Large intestine (tissue), 3 donors: ENCODE measurements at regions not wholly inside any gene's neighbourhood (a gene's known extent, or its start where the extent isn't known, plus 50 kb on each side); places are given as distances from the start of the nearest gene placed in this dataset.

ENCODE experiments used
- DNase-seq, 2 donors: peaks; one replicate each; pipeline versions ENCODE4 v3.0.0 to v3.0.0-alpha.2; 2013
- H3K27ac ChIP-seq: one replicate; pipeline ENCODE4 v1.5.1; 2013; ENCODE audit warnings: low read length
- H3K27me3 ChIP-seq: 2 replicates; pipeline ENCODE4 v1.6.1; 2013; ENCODE audit warnings: low read length; ENCODE audit not compliant: control insufficient read depth, insufficient read depth
- H3K36me3 ChIP-seq: 2 replicates; pipeline ENCODE4 v1.6.1; 2013; ENCODE audit warnings: low read length; ENCODE audit not compliant: control insufficient read depth, insufficient read depth
- H3K4me1 ChIP-seq: one replicate; pipeline ENCODE4 v1.6.1; 2013; ENCODE audit warnings: low read length; ENCODE audit not compliant: control insufficient read depth, insufficient read depth
- H3K4me3 ChIP-seq: one replicate; pipeline ENCODE4 v1.5.1; 2013; ENCODE audit warnings: low read length
- H3K9me3 ChIP-seq: one replicate; pipeline ENCODE4 v1.6.1; 2013; ENCODE audit warnings: mild to moderate bottlenecking, low read depth, low read length, moderate library complexity; ENCODE audit not compliant: control insufficient read depth
- WGBS: methylation state at CpG from one replicate; pipeline ENCODE4 v1.1.5; 2013; ENCODE audit warnings: low lambda C conversion rate; ENCODE audit not compliant: insufficient coverage; 5-methylcytosine and 5-hydroxymethylcytosine counted together

- no peaks in the 10 kb centered on the region for H3K4me1 ChIP-seq
- no peak for DNase-seq
- no peaks in the 10 kb centered on the region for H3K27me3 ChIP-seq
- no peak overlapping the region for H3K4me3 ChIP-seq
- no peaks in the 10 kb centered on the region for H3K36me3 ChIP-seq
- WGBS = no CpG with 5 or more reads among the region's 5 CpGs
- no peaks in the 10 kb centered on the region for H3K9me3 ChIP-seq
- H3K27ac ChIP-seq = no peak overlapping the region
Observed at GRCh38 chr12:30015631-30016337, 232.0 kb upstream of the TMTC1 start.

- no peaks in the 10 kb centered on the region for H3K4me1 ChIP-seq
- H3K36me3 ChIP-seq = no peaks in the 10 kb centered on the region
- H3K4me3 ChIP-seq = no peak overlapping the region
- WGBS = 50% methylated on average over 1 of the region's 1 CpG
- no peak for DNase-seq
- H3K27me3 ChIP-seq = no peaks in the 10 kb centered on the region
- no peak overlapping the region for H3K27ac ChIP-seq
- no peaks in the 10 kb centered on the region for H3K9me3 ChIP-seq
Observed at GRCh38 chr12:30014991-30015390, 231.2 kb upstream of the TMTC1 start.

- H3K36me3 ChIP-seq = no peaks in the 10 kb centered on the region
- no peaks in the 10 kb centered on the region for H3K27me3 ChIP-seq
- H3K4me1 ChIP-seq = no peaks in the 10 kb centered on the region
- no peaks in the 10 kb centered on the region for H3K9me3 ChIP-seq
- no peak for DNase-seq
- no peak overlapping the region for H3K4me3 ChIP-seq
- WGBS = no CpG with 5 or more reads among the region's 6 CpGs
- no peak overlapping the region for H3K27ac ChIP-seq
Observed at GRCh38 chr12:30012816-30013450, 229.2 kb upstream of the TMTC1 start.

GRCh38 chr12:30010071-30011052, 226.6 kb upstream of the TMTC1 start:
- H3K4me1 ChIP-seq = no peaks in the 10 kb centered on the region
- H3K27me3 ChIP-seq = no peaks in the 10 kb centered on the region
- H3K4me3 ChIP-seq = no peak overlapping the region
- no peak overlapping the region for H3K27ac ChIP-seq
- DNase-seq = no peak
- H3K36me3 ChIP-seq = no peaks in the 10 kb centered on the region
- H3K9me3 ChIP-seq = no peaks in the 10 kb centered on the region
- WGBS = no CpG with 5 or more reads among the region's 1 CpG

- Histone ChIP-seq H3K27me3 (no peaks in the 10 kb centered on the region), H3K4me3 (no peak overlapping the region), H3K27ac (no peak overlapping the region), H3K36me3 (no peaks in the 10 kb centered on the region), H3K9me3 (no peaks in the 10 kb centered on the region), H3K4me1 (no peaks in the 10 kb centered on the region)
- no peak for DNase-seq
- no CpG with 5 or more reads among the region's 1 CpG for WGBS
Observed at GRCh38 chr12:30006021-30006420, 222.3 kb upstream of the TMTC1 start.

DNA sequence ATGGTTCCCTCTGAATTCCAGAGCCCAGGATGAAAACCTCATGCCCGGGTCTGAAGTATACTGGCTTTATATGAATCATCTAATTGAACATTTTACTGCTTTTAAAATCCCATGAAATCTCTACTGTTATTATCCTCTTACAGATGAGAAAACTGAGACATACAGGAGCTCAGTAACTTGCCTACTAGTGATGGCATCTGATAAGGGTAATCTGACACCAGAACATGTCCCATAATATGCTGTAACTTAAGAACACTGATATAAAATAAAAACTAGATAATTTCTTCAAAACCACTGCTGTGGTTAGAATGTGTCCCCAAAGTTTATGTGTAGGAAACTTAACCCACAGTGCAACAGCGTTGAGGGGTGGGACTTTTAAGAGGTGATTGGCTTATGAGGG, 219.6 kb upstream of the TMTC1 start:
- Histone ChIP-seq H3K27ac (no peak overlapping the region), H3K4me3 (no peak overlapping the region), H3K9me3 (no peaks in the 10 kb centered on the region), H3K36me3 (no peaks in the 10 kb centered on the region), H3K27me3 (no peaks in the 10 kb centered on the region), H3K4me1 (no peaks in the 10 kb centered on the region)
- DNase-seq = no peak
- WGBS = no CpG with 5 or more reads among the region's 2 CpGs

- Histone ChIP-seq H3K4me1 (no peaks in the 10 kb centered on the region), H3K4me3 (no peak overlapping the region), H3K36me3 (no peaks in the 10 kb centered on the region), H3K27ac (no peak overlapping the region), H3K27me3 (no peaks in the 10 kb centered on the region), H3K9me3 (no peaks in the 10 kb centered on the region)
- no CpG with 5 or more reads among the region's 5 CpGs for WGBS
- DNase-seq = no peak
Observed at GRCh38 chr12:30002677-30003076, 218.9 kb upstream of the TMTC1 start.

- Histone ChIP-seq H3K9me3 (no peaks in the 10 kb centered on the region), H3K27ac (no peak overlapping the region), H3K27me3 (no peaks in the 10 kb centered on the region), H3K4me3 (no peak overlapping the region), H3K36me3 (no peaks in the 10 kb centered on the region), H3K4me1 (no peaks in the 10 kb centered on the region)
- DNase-seq = no peak
- no CpG with 5 or more reads among the region's 1 CpG for WGBS
Observed at GRCh38 chr12:30000401-30000800, 216.7 kb upstream of the TMTC1 start.

GRCh38 chr12:29996993-29997392, 213.3 kb upstream of the TMTC1 start:
- H3K9me3 ChIP-seq = no peaks in the 10 kb centered on the region
- H3K27ac ChIP-seq = no peak overlapping the region
- H3K27me3 ChIP-seq = no peaks in the 10 kb centered on the region
- no peaks in the 10 kb centered on the region for H3K4me1 ChIP-seq
- no peak overlapping the region for H3K4me3 ChIP-seq
- no peaks in the 10 kb centered on the region for H3K36me3 ChIP-seq
- DNase-seq = no peak
- WGBS = 100% methylated on average over 2 of the region's 3 CpGs

DNA sequence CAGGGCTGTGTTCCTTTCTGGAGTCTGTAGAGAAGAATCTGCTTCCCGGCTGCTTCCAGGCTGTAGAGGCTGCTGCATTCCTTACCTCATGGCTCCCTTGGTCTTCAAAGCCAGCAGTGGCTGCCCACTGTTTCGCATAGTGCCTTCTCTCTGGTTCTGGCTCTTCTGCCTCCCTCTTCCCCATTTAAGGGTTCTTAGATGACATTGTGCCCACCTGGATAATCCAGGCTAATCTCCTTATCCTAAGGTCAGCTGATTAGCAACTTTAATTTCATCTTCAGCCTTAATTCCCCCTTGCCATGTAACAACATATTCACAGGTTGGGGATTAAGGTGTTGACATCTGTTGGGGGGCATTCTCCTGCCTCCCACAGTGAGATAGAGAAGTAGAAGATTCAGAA, 208.6 kb upstream of the TMTC1 start:
- Histone ChIP-seq H3K4me1 (no peaks in the 10 kb centered on the region), H3K27me3 (no peaks in the 10 kb centered on the region), H3K4me3 (no peak overlapping the region), H3K36me3 (no peaks in the 10 kb centered on the region), H3K9me3 (no peaks in the 10 kb centered on the region), H3K27ac (no peak overlapping the region)
- DNase-seq = no peak
- whole genome bisulfite sequencing = no CpG with 5 or more reads among the region's 2 CpGs
